Kidney glomerular epithelial cell (primary cell): ENCODE measurements at regions not wholly inside any gene's neighbourhood (a gene's known extent, or its start where the extent isn't known, plus 50 kb on each side); places are given as distances from the start of the nearest gene placed in this dataset.
"Not testable (repeated sequence)": the region's sequence is repeated elsewhere in the genome, so short reads cannot be mapped to it uniquely, and the experiment has no call there.

ENCODE experiments used
- DNase-seq: peaks from one replicate; lab custom pipeline; 2025; lab: John Stamatoyannopoulos, UW

DNA sequence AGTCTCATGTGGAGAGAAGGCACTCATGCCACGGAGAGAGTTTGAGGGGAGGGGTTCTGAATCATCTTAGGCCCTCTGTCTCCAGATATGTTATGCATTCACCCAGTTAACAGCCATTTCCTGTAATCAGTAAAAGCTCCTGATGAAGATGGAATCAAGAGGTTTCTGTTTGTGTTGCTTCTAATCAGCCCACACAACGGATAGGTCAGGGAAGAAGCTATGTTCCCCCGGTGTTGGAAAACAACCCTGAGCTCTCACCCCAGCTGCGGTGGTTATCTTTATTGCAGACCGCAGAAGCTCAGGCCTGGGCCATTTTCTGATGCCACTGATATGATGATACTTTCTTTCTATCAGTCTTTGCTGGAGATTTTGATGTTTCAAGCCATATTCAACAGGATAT is 338.5 kb upstream of the ONECUT1 start:
- no peak for DNase-seq

GRCh38 chr15:53126144-53126543 is 336.0 kb upstream of the ONECUT1 start:
- no peak for DNase-seq

DNA sequence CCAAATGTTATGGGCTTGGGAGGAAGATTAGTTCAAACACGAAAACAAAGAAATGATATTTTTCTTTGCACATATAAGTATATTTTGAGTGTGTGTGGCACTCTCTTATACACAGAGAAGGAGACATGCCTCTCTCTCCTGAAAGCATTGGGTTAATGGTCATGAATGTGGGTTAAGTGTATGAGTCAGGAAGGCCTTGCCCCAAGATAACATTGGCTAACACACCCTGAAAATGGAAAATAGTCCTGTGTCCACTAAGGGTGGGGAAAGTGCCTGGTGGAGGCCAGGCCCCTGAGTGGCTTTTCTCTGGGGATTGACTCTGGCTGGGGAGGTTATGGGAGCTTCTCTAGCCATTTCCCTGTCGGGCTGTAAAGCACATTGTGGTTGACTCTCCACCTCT is 332.7 kb upstream of the ONECUT1 start:
- DNase-seq = no peak

DNA sequence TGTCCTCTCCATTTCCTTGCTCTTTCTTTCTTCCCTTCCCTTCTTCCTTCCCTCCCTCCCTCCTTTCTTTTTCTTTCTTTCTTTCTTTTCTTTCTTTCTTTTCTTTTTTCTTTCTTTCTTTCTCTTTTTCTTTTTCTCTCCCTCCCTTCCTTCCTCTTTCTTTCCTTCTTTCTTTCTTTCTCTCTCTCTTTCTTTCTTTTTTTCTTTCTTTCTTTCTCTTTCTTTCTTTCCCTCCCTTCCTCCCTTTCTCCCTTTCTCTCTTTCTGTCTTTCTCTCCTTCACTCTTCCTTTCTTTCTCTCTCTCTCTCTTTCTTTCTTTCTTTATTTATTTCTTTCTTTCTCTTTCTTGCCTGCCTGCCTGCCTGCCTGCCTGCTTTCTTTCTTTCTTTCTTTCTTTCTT is 326.8 kb upstream of the ONECUT1 start:
- not testable (repeated sequence) for DNase-seq

DNA sequence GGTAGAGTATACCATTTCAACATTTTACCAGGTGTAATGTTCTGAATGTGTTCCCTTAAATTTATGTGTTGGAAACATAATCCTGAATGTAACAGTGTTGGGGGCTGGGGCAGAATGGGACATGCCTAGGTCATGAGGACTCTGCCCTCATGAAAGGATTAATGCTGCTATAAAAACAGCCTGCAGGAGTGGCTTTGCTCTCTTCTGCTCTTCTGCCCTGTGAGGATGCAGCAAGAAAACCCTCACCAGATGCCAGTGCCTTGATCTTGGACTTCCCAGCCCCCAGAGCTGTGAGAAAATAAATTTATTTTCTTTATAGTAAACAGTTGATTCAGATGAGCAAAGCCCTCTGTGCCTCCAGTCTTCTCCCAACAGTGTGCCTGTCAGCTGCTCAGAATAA is 326.0 kb upstream of the ONECUT1 start:
- DNase-seq = no peak

- no peak for DNase-seq
Measured at GRCh38 chr15:53115563-53115962, 325.4 kb upstream of the ONECUT1 start.

DNA sequence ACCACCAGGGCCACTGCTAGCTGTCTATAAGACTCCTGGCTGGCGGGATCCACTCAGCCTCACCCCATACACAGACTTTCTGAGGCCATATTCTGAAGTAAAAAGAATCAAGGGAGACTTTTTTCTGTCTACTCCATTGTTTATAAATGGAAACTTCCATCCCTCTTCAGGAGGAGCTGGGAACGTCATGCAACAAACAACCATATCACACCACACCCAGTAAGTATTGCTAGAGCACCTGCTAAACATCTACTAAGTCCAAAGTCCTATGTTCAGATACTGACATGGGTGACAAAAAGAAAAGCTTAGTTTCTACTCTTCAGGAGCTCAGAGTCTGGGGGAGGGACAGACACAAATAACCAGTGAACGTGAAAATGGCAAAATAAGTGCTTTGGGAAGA is 324.8 kb upstream of the ONECUT1 start:
- DNase-seq = no peak

DNA sequence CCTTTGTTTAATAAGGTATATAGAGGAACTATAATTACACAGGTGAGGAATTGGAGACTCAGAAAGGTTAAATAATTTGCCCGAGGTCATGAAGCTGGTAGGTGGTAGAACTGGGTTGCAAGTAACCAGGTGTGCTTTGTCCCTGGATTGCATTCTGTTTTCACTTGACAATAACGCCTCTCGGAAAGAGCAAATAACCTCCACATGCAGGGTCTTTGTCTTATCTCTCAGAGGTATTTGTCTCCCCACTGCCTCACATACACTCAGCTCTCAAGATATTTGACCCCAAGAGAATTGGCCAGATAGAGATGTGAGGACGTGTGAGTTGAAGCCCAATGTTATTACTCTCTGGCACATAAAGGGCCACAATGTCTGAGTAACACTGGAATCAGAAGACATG is 320.9 kb upstream of the ONECUT1 start:
- DNase-seq = no peak

- DNase-seq = no peak
Measured at GRCh38 chr15:53108319-53108718, 318.2 kb upstream of the ONECUT1 start.

GRCh38 chr15:53107855-53108254 is 317.7 kb upstream of the ONECUT1 start:
- no peak for DNase-seq

GRCh38 chr15:53106505-53107286 is 316.6 kb upstream of the ONECUT1 start:
- DNase-seq = no peak

DNA sequence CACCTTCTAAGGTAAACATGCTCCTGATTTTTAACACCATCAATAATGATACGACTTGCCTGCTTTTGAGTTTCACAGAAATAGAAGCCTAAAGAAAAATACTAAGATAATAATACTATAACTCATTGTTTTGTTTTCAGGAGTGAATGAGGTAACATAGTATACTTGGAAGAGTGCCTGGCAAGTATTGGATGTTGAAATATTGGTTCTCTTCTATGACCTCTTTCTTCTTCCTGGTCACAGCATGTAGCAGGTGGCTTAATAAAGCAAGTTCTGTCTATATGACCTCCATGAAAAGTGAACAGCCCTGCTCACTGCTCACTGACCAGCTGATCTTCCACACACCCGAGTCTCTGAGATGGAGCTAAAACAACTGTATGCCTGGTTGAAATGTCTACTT is 312.3 kb upstream of the ONECUT1 start:
- DNase-seq = no peak

DNA sequence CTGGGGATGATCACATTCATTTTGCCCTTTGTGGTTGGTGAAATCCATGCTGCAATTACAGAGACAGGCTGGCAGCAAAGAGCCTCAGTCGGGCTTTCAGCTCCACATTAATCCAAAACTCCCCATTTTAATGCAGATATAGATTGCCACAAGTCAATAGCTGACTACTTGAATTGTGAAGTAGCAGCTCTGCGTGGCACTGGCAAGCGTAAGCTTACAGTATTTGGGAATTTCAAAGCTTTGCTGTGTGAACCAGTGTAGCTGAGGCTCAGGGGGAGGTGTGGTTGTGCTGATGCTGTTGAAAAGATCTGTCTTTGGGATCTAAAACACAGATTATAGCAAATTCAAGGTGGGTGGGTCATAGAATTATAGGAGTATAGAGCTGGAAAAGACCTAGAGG is 290.3 kb upstream of the ONECUT1 start:
- DNase-seq = no peak

GRCh38 chr15:53074221-53074620 is 284.1 kb upstream of the ONECUT1 start:
- DNase-seq = no peak

DNA sequence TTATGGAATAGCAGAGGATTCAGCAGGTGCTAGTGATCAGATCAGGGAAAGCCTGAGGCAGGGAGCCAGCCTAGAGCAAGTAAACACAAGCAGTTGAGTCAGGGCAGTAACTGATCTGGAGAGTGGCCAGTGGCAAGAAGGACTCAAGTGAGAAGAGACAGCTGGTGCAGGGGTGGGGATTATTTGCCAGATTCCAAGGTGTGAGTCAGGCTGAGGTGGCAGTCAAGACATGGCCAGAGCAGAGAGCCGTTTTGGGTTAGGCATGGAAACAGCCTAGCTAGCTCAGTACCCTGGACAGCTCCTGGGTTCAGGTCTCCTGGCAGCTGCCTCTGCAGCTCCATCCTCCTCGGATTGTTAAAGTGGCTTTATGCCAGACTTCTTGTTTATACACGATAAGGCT is 281.9 kb upstream of the ONECUT1 start:
- DNase-seq = peak; percentile 82

GRCh38 chr15:53068636-53069035 is 278.5 kb upstream of the ONECUT1 start:
- no peak for DNase-seq

DNA sequence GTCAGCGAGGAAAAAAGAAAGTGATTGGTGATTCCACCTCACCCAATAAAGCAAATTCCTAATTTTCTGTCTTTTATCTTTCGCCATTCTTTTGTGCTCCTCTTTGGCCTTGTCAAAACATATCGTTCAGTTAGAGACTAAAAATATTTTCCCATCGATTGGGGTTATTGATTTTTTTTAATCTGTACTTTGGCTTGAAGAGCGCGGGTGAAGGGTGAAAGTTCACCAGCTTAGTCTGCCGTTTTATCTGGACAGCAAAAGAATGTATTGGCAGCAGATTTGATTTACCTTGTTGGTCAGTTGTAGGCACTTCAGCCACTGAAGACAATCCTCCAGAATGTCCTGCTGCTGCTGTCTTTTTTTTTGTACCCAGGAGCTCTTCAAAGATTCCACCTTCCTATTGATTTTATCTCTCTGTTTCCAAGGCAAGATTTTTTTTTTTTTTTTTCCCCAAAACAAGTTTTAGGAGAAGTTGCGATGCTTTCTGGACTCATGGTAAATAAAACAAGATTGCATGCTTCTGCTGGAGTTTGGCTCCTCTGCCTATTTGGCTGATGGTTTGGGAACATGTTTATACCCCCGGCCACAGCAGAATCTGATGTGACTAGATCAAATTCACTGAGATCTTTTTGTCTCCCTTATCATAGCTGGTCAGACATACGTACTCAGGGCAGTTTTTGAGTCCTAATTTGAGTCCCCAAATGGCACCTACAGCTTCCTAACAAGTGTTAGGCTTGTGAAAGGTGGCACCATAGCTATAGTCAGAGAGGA is 269.3 kb upstream of the ONECUT1 start:
- no peak for DNase-seq

GRCh38 chr15:53046153-53046790 is 256.1 kb upstream of the ONECUT1 start:
- DNase-seq = no peak

DNA sequence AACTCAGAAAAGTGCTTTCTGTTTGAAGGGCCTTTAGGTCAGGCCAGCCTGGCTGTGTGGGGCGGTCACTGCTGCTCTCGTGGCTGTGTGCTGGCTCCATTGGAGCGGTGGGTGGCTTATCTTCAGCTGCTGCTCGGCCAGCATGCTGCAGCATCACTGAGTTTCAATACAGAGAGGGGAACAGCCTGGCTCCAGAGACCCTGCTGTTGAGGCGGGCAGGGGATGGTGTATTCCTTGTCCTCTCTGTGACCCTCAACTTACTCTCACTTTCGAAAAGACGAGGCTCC is 248.5 kb upstream of the ONECUT1 start:
- no peak for DNase-seq

DNA sequence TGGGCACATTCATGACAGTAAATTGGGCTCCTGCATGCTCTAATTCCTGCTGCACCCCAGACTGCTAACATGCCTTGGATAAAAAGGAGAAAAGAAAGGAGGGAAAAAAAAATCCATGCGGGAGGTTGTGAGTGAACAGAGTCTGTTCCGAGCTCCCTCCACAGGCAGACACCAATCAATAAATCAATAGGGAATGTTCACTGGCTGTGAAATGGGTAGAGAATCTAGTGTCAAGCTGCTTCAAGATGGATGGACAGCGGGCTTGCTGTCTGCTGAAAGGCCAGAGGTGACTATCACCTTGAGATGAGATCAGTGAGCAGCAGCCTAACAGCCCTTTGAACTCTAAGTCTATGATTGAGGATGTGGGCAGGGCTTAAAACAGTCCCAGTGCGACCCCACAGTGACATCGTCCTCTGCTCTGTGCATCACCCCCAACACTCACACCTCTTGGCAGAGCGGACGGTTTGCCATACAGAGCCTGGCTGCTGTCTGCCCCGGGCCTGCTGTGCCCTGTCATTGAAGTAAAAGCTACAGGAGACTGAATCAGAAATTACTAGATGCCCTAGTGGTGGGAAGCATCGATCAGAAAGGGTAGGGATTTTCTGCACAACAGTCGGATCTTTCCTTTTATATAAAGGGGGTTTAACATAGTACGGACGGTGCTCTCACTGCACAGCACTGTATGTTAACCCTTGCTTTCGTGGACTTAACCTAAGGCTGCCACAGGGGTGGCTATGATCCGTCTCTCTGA is 247.9 kb upstream of the ONECUT1 start:
- no peak for DNase-seq

DNA sequence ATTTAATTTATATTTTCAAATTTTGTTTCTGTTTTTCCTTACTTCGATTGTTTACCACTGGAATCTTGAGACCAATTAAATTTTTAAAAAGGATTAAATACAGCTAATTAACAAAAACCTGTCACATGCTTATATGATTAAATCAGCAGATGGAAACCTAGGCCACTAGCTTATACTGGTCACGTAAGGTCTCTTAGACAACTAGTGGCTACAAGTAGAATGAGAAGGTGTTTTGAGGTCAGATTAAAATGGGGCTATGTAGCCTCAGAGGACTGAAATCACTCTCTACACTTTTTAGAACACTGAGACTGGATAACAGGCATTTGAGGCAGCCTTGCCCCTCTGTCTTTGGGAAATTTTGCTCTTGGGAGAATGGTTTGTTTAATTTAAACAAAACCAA is 246.5 kb upstream of the ONECUT1 start:
- no peak for DNase-seq

DNA sequence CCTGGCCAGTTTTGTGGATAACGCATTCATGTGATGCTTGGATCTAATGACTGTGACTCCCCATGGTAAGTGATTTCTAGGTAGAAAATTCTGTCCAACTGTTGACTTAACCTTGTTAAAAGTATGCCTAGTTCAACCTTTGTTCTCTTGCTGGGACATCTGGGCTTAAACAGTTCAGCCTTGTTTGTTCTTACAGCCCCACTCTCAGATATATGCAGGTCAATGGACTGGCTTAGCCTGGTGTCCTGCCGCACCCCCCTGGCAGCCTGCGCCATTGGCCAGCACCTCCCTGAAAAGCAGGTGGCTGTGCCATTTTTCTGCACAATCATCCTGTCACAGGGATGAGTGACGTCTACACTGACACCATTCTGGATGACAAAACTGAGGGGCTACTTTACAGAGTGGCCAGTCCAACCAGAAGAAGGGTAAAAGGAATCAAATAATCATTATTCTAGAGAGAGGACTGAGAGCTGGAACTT is 244.7 kb upstream of the ONECUT1 start:
- no peak for DNase-seq
